SHP77 (cell line): ENCODE measurements at regions not wholly inside any gene's neighbourhood (a gene's known extent, or its start where the extent isn't known, plus 50 kb on each side); places are given as distances from the start of the nearest gene placed in this dataset.
"Not testable (repeated sequence)": the region's sequence is repeated elsewhere in the genome, so short reads cannot be mapped to it uniquely, and the experiment has no call there.

Experiments
- DNase-seq, 2 experiments: peaks; one replicate each; lab custom pipeline; 2025; lab: John Stamatoyannopoulos, UW

GRCh38 chr6:4655196-4656025 lies 120.8 kb upstream of the CDYL start:
- DNase-seq: no peak

- DNase-seq: no peak
Observed at GRCh38 chr6:4653141-4653540, 123.1 kb upstream of the CDYL start.

GRCh38 chr6:4651831-4652467 lies 124.3 kb upstream of the CDYL start:
- DNase-seq: no peak

- no peak for DNase-seq
Observed at GRCh38 chr6:4649728-4650127, 126.5 kb upstream of the CDYL start.

- peak; percentile 77 to 84 for DNase-seq
Observed at GRCh38 chr6:4647414-4648365, 128.5 kb upstream of the CDYL start.

GRCh38 chr6:4645713-4646360 lies 130.4 kb upstream of the CDYL start:
- no peak for DNase-seq

GRCh38 chr6:4644996-4645395 lies 131.2 kb upstream of the CDYL start:
- DNase-seq: no peak

GRCh38 chr6:4641461-4641860 lies 134.7 kb upstream of the CDYL start:
- DNase-seq: no peak

GRCh38 chr6:4640139-4640538 lies 136.1 kb upstream of the CDYL start:
- DNase-seq: no peak

- no peak for DNase-seq
Observed at GRCh38 chr6:4638641-4639040, 137.6 kb upstream of the CDYL start.

- DNase-seq: no peak
Observed at GRCh38 chr6:4637691-4638433, 138.3 kb upstream of the CDYL start.

- peak in 1 of 2 experiments; percentile 11 for DNase-seq
Observed at GRCh38 chr6:4636881-4637224, 139.4 kb upstream of the CDYL start.

- no peak for DNase-seq
Observed at GRCh38 chr6:4636191-4636880, 139.9 kb upstream of the CDYL start.

- no peak for DNase-seq
Observed at GRCh38 chr6:4635666-4636065, 140.5 kb upstream of the CDYL start.

GRCh38 chr6:4632421-4632820 lies 143.8 kb upstream of the CDYL start:
- DNase-seq: no peak

GRCh38 chr6:4629789-4630188 lies 146.4 kb upstream of the CDYL start:
- DNase-seq: not testable (repeated sequence)

- DNase-seq: no peak
Observed at GRCh38 chr6:4625557-4625956, 150.6 kb upstream of the CDYL start.

- no peak for DNase-seq
Observed at GRCh38 chr6:4624726-4625125, 151.5 kb upstream of the CDYL start.

- DNase-seq: no peak
Observed at GRCh38 chr6:4620284-4621151, 155.7 kb upstream of the CDYL start.

GRCh38 chr6:4616311-4616710 lies 159.9 kb upstream of the CDYL start:
- DNase-seq: no peak
